GM18909 (cell line): ENCODE measurements at regions not wholly inside any gene's neighbourhood (a gene's known extent, or its start where the extent isn't known, plus 50 kb on each side); places are given as distances from the start of the nearest gene placed in this dataset.

Experiments used
- ATAC-seq: cut with Tn5 transposase; IDR thresholded peaks from one replicate; pipeline ENCODE4 v1.9.1; 2021; ENCODE audit warnings: mild to moderate bottlenecking; ENCODE audit not compliant: unreplicated experiment, poor library complexity

DNA sequence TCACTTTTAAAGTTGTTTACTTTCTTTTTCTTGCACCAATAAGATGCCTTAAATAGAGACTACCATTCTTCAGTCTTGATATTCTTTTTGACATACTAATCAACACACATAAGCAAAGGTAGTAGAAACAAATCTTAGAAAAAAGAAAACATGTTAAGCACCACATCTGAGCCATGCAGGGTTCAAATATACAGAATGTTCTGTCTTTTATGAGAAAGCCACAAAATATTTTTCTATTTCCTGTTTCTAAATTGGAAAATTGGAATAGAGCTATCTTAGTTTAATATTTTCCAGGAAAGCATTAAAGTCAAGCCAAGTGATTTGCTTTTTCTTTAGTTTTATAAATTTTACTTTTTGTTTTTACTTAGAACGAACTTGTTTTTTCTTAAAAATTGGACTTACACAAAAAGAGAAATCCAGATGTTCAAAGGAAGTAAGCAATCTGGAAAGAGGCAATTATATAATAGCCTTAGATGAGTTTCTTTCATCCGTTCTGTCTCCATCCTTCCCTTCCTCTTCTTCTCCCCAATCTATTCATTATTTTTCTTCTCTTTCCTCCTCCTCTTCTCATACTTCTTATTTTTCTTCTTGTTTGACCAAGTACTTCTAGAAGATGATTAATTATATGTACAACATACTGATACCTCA is 731.7 kb downstream of the SQOR start:
- ATAC-seq: no peak

DNA sequence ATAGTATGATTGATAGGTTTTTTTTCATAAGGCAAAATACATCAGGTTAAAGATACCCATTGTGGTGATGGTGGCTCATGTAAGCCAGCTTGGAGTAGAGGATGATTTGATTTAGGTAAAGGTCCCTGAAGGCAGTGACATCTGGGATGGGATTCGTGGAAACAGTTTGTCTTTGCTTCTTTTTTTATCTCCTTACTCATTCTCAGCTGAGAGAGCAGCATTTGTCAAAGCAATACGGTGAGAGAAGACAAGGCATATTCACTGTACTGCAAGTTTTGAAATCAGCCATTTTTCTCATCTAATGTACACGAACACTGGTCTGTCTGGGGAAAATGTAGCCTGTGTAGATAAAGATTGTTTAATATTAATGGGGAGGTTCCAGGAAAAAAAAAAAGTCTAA is 749.1 kb downstream of the SQOR start:
- no peak for ATAC-seq

DNA sequence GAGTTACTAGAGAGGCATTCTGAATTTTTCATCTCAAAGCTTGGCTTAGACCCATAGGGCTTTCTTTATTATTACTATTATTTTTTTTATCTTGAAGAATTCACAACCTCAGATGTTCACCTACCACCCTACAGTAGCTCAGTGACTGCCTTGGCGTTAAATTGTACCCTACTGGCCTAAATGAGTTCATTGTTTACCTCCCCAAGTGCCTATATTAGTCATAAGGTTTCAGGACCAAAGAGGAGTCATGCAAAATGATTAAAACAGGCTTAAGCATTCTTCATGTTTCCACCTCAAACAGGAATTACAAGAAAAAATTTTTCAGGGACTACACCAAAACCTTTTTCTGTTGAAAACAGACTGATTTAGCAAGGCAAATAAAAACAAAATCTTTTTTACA is 751.5 kb downstream of the SQOR start:
- ATAC-seq: no peak

DNA sequence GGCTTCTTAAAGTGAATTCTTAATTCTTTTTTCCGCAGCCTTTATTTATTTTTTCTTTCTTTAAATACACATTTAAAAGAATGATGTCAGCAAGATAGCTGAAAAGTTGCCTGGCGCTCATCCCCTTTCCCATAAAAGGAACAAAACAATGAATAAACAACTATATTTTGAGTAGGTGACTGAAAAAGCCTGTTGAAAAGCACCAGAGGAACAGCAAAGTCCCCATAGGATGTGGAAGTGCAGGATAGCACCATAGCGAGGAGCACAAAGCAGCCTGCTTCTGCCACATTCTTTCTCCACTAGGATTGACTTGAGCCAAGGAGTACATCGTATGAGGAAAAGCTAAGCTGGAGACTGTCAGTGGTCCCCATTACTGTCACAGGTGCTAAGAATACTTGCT is 754.9 kb downstream of the SQOR start:
- ATAC-seq: no peak

DNA sequence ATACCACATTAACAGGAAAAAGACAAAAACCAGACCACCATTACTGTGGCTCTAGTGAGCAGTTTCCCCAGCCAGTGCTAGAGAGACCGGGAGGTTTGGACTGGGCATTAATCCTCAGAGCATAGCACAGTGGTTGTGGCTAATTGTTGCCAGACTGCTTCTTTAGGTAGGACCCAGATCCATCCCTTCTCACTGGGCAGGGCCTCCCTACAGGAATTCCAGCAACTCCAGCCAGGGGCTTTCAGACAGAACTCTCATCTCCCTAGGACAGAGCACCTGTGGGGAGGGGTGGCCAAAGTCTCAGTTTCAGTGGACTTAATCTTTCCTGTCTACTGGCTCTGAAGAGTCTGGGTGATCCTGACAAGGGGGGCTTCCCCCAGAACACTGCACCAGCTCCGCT is 759.6 kb downstream of the SQOR start:
- ATAC-seq: no peak

DNA sequence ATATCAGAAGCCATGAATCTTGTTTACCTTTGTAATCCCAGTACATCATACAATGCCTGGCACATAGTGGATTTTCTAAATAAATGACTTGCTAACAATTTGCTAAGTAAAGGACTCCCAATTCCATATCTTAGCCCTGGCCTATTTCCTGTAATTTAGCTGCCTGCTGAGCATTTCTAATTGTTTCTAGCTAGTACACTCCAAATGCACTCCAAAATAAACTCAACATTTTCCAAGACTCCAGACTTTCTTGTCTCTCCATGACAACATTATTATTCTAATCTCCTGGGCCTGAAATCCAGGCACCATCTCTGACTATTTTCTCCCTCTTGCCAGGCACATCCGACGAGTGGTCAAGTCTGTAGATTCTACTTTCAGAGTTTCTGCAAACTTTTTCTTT is 773.5 kb downstream of the SQOR start:
- no peak for ATAC-seq

DNA sequence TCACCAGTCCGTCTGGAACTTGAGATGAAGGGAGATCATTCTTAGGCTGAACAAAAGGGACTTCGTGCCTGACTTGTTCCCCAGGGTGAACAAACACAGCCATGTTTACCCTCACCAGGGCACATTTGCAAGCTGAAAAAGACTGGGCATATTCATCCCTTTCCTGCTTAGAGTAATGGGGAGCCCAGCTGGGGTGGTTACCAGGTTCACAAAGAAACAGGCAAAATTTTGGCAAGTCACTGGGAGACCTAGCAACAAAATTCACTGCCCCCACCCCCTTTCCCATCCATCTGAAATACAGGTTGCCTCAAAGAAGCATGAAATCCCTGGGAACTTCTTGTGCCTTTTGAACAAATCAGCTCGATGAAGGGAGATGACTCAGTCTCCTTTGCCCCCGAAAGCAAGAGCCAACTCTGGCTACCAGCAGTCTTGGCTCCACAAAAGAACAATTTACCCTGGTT is 775.0 kb downstream of the SQOR start:
- ATAC-seq: no peak

DNA sequence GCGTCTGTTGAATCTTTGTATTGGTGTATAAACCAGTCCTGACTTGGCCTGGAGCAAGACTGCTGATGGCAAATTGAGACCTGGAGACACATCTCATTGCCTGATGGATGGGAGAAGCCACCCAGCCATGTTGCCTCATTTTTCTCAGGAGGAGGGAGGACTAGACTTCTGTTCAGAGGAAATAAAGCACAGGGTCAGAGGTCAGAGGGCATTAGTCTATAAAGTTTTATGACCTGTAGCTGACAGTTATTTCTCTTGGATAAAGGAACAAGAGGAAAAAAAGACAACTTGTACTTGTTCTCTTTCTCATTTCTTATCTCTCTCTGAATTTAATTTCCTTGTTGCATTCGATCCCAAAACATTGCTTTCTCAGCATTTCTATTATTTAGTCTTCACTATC is 775.9 kb downstream of the SQOR start:
- ATAC-seq: no peak

DNA sequence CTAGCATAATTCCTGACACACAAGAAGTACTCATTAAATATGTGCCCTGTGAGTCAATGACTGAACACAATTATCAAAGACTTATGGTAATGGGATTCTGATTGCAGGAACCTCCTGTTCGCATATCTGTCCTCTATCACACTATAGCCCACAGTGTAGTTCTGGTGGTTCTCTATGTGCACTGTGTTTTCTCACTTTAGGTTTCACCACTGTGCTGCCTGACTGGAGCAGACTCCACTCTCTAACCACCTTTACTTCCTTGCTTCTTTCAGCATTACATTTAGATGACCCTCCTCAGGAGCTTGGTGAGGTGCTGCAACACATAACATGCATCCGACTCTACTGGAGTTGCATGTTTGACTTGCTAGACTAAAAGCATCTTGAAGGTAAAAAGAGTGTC is 777.1 kb downstream of the SQOR start:
- ATAC-seq: no peak

DNA sequence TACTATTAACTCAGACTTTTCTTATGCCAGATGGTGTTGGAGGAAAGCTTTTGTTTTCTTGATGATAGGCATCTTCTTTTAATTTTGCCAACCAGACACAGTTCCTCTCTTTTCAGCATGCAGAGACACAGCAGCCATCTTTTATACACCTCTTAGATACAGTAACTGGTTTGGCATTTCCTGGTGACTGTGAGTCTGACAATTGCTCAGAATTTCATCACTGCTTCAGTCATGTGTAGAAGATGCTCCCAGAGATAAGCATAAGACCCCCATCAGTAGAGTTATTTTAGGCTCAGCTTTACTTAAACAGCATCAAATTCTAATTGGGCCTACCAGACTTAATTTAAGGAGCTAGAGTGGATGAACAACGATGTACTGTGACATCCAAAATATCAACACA is 779.0 kb downstream of the SQOR start:
- no peak for ATAC-seq

DNA sequence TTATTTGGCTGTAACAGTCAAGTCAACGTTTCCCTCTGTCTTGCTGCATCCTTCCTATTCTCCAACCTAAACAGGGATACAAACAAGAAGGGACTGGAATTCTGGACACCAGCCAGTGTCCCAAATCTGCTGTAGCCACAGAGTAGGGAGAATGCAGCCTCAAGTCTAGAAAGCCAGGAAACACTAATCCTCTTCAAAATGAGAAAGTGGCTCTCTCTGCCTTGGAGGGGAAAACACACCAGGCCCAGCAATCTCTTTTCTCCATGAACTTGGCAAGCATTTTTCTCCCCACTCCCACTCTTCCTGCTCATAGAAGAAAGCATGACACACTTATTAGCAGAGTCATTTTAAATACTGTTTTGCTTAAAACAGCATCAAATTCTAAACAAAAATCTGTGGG is 781.7 kb downstream of the SQOR start:
- no peak for ATAC-seq

DNA sequence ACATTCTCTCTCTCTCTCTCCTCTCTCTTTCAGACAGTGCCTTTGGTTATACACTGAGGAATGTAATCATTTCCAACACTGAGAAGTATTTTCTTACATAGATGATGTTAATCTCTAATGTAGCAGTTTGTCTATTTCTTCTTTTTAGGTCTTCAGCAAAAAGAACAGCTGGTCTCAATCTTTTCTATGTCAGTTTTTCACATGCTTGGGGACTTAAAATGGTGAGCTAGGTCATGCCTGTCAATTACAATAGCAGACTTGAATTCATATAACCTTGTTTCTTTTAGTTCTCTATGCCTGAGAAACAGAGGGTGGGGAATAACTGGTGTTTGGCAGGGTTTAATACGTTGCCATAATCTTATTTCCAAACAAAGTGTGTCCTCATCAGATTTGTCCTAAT is 786.2 kb downstream of the SQOR start:
- no peak for ATAC-seq

DNA sequence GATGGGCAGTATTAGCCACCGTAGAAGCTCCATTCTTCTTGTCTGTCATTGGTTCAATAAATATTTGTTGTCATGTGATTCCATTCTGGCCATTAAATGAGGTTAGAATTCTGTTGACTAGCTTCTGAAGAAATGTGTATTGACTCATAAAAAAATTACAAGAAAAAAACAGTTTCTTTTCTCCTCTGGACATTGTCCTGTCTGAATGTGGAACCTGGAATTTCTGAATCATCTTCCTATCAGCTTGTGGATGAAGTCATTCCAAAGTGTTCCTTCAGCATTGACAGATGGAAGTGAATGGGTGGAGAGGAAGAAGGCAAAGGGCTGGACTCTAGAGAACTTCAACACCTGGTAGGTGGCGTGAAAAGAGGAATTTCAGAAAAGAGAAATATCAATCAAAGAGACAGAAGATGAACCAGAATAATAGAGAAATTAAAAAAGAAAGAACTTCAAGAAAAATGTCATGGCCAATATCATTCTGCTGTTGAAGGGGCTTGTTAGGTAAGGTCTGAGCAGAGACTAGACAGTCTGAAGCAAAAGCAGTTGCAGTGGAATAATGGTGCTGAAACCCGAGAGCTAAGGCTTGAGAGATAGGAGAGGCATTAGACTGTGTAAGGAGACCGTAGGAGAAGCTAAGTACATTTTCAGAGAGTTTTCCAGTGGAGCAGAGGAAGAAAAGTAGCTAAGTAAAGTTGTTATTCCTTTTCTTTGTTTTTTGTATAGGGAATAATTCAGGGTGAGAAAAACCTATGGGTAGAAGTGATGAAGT is 806.6 kb downstream of the SQOR start:
- ATAC-seq: no peak

DNA sequence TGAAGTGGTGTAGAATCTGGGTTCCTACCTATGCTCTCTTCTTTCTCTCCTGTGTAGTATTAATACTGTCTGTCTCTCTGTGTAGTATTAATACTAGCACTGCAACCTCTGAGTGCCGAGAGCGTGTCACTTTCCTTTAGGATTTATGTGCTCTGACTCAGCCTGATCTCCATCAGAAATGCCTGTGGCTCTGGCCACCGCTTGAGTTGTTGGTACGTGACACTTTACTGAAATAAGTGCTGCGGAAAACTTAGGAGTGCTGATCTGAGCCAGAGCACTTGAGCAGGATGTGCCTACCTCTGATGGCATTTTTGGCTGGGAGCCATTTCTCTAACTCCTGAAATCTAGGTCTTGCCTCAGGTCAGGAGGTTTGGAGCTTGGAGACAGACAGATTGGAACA is 807.4 kb downstream of the SQOR start:
- ATAC-seq: no peak

DNA sequence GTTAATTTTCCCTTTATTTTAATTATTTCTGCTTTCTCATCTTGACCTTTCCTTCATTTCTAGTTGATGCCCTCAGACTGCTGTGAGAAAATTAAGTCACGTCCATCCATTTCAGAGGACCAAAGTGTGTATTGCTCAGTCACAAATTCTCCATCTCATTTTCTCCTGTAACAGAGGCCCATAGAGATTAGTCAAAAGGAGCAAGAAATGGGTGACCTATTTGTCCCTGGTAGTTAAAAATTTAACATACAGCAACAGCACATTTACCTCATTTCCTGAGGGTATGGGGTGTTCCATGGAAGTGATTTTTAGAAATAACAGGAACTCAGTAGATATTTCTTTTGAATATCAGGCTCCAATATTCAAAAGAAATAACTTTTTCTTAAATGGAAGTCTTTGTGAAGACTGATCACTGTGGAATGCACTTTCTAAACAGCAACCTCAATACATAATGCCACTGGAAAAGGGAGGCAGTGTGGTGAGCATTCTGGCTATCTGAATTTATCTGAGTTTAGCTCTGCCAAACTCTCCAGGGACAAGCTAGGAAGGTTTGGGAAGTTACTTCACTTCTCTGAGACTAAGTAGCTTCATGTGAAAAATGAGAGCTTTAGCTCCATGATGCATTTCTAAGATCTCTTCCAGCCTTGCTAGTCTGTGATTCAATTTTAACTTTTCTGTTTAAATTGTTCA is 808.2 kb downstream of the SQOR start:
- ATAC-seq: no peak

DNA sequence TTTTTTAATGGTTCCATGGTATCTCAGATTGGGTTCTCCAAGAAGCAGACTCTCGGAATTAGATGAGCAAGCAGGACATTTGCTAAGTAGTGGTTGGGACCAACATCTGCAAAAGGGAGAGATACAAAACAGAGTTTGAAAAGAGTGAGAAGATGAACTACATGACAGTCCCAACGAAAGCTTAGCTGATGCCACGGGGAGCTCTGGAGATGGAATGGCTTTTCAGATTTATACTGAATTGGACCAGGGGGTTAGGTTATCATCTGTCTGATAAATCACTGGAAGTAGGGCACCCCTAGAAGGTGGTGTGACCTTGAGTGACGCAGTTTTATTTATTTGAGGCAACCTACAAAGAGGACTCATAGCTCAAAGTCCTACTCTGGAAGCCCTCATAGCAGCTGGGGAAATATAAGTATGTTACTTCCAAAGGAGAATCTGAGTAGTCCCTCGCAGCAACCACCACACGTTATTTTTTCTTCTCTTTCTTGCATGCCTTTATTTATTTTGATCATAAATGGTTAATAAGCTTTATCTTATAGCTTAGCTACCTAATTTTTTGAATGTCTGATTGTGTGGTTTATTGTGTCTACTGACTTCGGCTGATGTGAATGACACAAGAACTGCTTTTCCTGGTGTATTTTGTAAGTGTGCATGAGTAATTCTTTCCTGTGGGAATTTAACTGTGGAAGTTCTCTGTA is 815.4 kb downstream of the SQOR start:
- ATAC-seq: no peak

DNA sequence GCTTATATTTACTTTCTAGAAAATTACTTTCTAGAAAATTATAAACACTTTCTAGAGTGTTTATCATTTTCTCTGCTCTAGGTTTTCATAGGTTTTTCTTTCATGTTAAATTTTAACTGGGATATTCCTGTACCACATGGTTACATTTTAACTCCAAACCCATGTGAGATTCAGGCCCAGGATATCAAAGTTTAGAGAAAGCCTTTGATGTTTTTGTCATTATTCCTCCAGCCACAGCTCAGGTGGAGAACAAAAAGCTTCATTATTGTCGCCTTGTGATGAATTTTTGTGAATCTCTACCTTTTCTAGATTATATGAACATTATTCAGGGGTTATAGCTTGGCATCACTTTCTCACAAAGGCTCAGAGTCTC is 816.0 kb downstream of the SQOR start:
- ATAC-seq: no peak

DNA sequence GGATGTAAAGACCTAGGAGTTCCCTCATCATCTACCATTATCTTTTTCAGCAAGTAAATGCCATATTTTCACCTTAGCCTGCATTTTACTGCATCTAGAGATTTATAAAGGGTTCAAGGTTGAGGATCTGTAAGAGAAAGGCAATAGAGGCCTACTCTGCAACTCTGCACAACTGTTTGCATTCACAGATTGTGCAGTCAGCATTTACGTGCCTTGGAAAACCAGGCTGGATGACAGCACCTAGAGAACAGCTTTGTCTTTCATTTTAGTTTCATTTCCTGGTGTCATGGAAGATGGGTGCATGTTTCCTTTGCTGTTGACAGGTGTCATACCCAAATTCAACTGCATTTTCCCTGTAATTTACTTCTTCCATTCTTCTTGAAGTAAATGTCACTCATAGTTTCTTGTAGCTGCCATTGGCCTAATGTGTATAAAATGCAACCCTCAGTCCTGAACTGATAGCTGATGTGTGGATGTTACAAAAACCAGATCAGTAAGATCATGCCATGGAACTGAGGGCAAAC is 817.5 kb downstream of the SQOR start:
- no peak for ATAC-seq

DNA sequence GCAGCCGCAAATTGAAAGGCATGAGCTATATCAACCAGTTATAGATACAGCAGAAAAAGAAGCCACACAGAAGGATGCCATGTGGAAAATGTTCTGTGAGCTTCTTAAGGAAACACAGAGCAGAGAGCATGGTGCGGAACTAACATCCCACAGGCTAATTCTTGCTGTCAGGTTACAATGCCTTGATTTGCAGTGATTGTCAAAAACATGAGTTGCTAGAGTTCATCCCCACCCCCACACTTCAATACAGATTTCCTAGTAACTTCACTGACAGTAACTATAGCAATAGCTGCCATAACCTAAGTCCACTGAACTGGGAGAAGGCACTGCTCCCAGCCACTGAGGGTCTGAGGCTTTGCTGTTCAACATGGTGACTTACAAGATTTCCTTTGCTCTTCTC is 821.6 kb downstream of the SQOR start:
- no peak for ATAC-seq

DNA sequence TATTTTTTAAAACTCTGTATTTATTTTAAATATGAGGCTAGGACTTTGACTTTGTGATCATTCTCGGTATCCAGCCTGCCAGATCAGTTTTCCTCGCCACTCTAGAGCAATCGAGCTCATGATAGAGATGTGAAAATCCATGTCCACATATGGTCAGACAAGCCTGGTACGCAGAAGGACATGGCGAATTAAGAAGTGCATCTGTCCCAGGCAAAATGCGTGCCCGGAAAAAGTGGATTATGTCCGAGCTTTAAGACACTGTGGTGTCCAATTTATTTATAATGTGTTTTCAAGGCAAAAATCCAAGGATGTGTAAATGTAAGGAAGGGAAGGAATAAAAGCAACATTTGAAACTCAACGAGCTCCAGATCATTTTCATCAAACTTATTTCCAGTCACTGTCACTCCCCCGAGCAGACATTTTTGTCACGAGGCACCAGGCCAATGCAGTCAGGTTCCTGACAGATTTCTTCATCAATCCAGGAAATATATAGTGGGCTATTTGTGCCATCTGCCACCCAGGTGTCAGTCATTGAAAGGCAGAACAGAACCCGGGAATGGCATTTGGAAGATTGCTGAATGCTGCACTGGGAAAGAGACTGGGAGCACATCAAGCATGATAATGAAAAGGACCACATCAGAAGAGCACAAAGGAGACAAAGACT is 825.7 kb downstream of the SQOR start:
- no peak for ATAC-seq
